ENCODE measurements at regions not wholly inside any gene's neighbourhood (a gene's known extent, or its start where the extent isn't known, plus 50 kb on each side); places are given as distances from the start of the nearest gene placed in this dataset.

DNA sequence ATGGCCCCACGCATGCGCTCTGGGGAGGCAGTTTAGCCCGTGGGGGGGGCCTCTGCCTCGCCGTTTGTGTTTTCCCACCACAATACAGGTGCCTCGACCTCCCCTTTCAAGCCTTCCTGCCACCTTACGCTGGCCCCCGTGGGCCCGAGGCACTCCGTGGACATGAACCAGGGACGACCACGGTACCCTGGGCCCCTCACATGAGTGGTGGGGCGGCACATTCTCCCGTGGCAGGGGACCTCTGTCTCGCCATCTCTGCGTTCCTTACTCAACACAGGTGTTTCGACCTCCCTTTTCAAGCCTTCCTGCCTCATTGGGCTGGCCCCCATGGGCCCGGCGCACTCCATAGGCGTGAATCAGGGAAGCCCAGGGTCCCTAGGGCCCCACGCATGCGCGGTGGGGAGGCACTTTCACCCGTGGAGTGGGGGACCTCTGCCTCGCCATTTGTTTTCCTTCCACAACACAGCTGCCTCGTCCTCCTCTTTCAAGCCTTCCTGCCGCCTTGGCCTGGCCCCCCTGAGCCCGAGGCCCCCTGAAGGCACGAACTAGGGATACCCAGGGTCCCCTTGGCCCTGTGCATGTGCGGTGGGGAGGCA lies 339.5 kb downstream of the ALG10 start:
- no peaks in the 10 kb centered on the region for H3K4me1 ChIP-seq (ENCODE audit: control insufficient read depth in 2 of 3, insufficient read depth in 2 of 3, low read depth in 1 of 3, low read length in 3 of 3)
- peaks cover 0 to 9% (median 0%) of the 10 kb centered on the region in 3 donors for H3K9me3 ChIP-seq (ENCODE audit: control insufficient read depth in 2 of 3, insufficient read depth in 1 of 3, low read length in 3 of 3)
- H3K9ac ChIP-seq (ENCODE audit: low read length in 3 of 3): no peak overlapping the region
- FAIRE-seq (no peak), DNase-seq (no peak)
- TF ChIP-seq, protein P1, sequence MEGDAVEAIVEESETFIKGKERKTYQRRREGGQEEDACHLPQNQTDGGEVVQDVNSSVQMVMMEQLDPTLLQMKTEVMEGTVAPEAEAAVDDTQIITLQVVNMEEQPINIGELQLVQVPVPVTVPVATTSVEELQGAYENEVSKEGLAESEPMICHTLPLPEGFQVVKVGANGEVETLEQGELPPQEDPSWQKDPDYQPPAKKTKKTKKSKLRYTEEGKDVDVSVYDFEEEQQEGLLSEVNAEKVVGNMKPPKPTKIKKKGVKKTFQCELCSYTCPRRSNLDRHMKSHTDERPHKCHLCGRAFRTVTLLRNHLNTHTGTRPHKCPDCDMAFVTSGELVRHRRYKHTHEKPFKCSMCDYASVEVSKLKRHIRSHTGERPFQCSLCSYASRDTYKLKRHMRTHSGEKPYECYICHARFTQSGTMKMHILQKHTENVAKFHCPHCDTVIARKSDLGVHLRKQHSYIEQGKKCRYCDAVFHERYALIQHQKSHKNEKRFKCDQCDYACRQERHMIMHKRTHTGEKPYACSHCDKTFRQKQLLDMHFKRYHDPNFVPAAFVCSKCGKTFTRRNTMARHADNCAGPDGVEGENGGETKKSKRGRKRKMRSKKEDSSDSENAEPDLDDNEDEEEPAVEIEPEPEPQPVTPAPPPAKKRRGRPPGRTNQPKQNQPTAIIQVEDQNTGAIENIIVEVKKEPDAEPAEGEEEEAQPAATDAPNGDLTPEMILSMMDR (IDR thresholded peaks at IDR 0.05; ENCODE audit: borderline replicate concordance, extremely low read depth, insufficient read depth): no peak
- intact Hi-C loops (cut with DNase I): no loop called here
- no peak overlapping the region for H3K4me3 ChIP-seq (ENCODE audit: low read length in 3 of 3)
- no peak overlapping the region for H3K27ac ChIP-seq (ENCODE audit: low read depth in 2 of 2, low read length in 2 of 2)
- no peaks in the 10 kb centered on the region for H3K27me3 ChIP-seq (ENCODE audit: control insufficient read depth, insufficient read depth, low read length)
- H3K36me3 ChIP-seq (ENCODE audit: control insufficient read depth in 2 of 3, insufficient read depth in 3 of 3, low read length in 3 of 3): no peaks in the 10 kb centered on the region

DNA sequence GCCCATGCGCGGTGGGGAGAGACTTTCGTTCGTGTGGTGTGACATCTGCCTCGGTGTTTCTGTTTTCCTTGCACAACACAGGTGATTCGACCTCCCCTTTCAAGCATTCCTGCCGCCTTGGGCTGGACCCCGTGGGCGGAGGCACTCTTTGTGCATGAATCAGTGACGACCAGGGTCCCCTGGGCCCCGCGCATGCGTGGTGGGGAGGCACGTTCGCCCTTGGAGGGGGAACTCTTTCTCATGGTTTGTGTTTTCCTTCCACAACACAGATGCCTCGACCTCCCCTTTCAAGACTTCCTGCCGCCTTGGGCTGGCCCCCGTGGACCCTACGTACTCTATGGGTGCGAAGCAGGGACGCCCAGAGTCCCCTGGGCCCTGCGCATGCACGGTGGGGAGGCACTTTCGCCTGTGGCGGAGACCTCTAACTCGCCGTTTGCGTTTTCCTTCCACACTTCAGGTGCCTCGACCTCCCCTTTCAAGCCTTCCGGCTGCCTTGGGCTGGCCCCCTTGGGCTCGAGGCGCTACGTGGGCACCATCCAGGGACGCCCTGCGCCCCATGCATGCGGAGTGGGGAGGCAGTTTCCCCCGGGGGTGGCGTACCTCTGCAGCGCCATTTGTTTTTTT lies 340.9 kb downstream of the ALG10 start:
- H3K27ac ChIP-seq (ENCODE audit: low read depth in 2 of 2, low read length in 2 of 2): no peak overlapping the region
- no peak overlapping the region for H3K4me3 ChIP-seq (ENCODE audit: low read length in 3 of 3)
- H3K9ac ChIP-seq (ENCODE audit: low read length in 3 of 3): no peak overlapping the region
- TF ChIP-seq, protein P1 (IDR thresholded peaks at IDR 0.05; ENCODE audit: borderline replicate concordance, extremely low read depth, insufficient read depth): no peak
- H3K9me3 ChIP-seq (ENCODE audit: control insufficient read depth in 2 of 3, insufficient read depth in 1 of 3, low read length in 3 of 3): peaks cover 0 to 15% (median 0%) of the 10 kb centered on the region in 3 donors
- H3K4me1 ChIP-seq (ENCODE audit: control insufficient read depth in 2 of 3, insufficient read depth in 2 of 3, low read depth in 1 of 3, low read length in 3 of 3): no peaks in the 10 kb centered on the region
- no peaks in the 10 kb centered on the region for H3K36me3 ChIP-seq (ENCODE audit: control insufficient read depth in 2 of 3, insufficient read depth in 3 of 3, low read length in 3 of 3)
- intact Hi-C loops (cut with DNase I): no loop called here
- FAIRE-seq (no peak), DNase-seq (no peak)
- no peaks in the 10 kb centered on the region for H3K27me3 ChIP-seq (ENCODE audit: control insufficient read depth, insufficient read depth, low read length)

DNA sequence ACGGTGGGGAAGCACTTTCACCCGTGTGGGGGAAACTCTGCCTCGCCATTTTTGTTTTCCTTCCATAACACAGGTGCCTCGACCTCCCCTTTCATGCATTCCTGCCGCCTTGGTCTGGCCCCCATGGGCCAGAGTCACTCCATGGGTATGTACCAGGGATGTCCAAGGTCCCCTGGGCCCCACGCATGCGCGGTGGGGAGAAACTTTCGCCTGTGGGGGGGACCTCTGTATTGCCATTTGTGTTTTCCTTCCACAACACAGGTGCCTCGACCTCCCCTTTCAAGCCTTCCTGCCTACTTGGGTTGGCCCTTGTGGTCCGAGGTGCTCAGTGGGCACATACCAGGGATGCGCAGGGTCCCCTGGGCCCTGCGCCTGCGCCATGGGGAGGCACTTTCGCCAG lies 345.8 kb downstream of the ALG10 start:
- Histone ChIP-seq H3K27me3 (ENCODE audit: control insufficient read depth, insufficient read depth, low read length) (no peaks in the 10 kb centered on the region), H3K9ac (ENCODE audit: low read length in 3 of 3) (no peak overlapping the region), H3K4me1 (ENCODE audit: control insufficient read depth in 2 of 3, insufficient read depth in 2 of 3, low read depth in 1 of 3, low read length in 3 of 3) (no peaks in the 10 kb centered on the region), H3K36me3 (ENCODE audit: control insufficient read depth in 2 of 3, insufficient read depth in 3 of 3, low read length in 3 of 3) (no peaks in the 10 kb centered on the region), H3K27ac (ENCODE audit: low read depth in 2 of 2, low read length in 2 of 2) (no peak overlapping the region), H3K4me3 (ENCODE audit: low read length in 3 of 3) (no peak overlapping the region), H3K9me3 (ENCODE audit: control insufficient read depth in 2 of 3, insufficient read depth in 1 of 3, low read length in 3 of 3) (peaks cover 0 to 11% (median 0%) of the 10 kb centered on the region in 3 donors)
- FAIRE-seq (no peak), DNase-seq (no peak)
- TF ChIP-seq, protein P1 (IDR thresholded peaks at IDR 0.05; ENCODE audit: borderline replicate concordance, extremely low read depth, insufficient read depth): no peak
- intact Hi-C loops (cut with DNase I): no loop called here
